ENCODE measurements at regions not wholly inside any gene's neighbourhood (a gene's known extent, or its start where the extent isn't known, plus 50 kb on each side); places are given as distances from the start of the nearest gene placed in this dataset.
"Not testable (repeated sequence)": the region's sequence is repeated elsewhere in the genome, so short reads cannot be mapped to it uniquely, and the experiment has no call there.

DNA sequence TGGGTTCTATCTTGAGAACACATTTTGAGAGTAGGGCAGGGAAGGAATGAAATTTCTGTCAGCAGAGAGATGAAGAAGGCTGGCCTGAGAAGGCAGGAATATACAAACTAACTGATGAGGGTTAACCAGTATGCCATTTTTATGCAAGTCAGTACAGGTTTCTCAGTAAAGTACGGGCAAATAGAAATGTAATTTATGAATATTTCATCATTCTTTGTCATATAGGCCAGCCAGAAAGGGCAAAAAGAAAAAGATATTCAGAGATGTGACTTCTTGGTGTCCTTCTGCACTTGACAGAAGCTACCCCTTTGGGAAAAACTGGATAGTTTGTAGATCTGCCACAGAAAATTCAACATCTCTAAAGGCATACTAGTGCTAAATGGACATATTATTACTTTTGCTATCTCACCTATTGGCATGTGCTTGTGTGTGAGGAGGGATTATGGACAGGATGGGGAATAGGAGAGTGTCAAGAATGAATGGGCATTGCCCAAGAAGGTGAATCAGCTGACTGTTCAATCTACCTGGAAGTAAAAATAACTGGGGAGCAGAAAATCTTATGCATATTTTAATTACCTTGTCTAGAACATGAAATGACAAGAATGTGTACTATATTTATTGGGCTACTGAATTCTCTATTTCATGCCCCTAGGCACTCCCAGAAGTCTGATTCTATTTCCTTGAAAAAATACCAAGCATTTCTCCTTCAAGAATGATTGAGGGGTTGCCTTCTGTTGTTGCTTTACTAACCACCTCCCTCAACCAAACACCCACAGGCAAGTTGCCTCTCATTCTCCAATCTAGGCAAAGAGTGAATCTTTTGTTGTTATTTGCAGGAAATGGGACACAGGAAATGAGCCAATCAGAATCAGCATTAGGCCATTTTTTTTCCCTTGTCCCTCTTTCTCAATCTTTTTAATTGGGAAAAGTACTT is 175.1 kb upstream of the SLC38A2 start:
- Mint-ChIP-seq H3K27me3 (no peaks in the 10 kb centered on the region), H3K9me3 (peaks cover 0 to 6% (median 3%) of the 10 kb centered on the region in 5 donors), H3K4me3 (no peak overlapping the region), H3K36me3 (peaks cover 0 to 11% (median 2%) of the 10 kb centered on the region in 3 donors), H3K27ac (peak overlapping the region in 4 of 8 donors; percentile 9 to 48 (median 31)), H3K4me1 (peaks cover 34 to 49% (median 45%) of the 10 kb centered on the region in 3 donors)
- no peaks in the 10 kb centered on the region for H3K27me3 ChIP-seq (ENCODE audit: insufficient read depth, low read length, poor library complexity, severe bottlenecking)
- H3K27ac ChIP-seq (ENCODE audit: low read depth, low read length) = no peak overlapping the region
- H3K4me3 ChIP-seq (ENCODE audit: low read length) = no peak overlapping the region
- H3K9me3 ChIP-seq (ENCODE audit: low read length) = no peaks in the 10 kb centered on the region
- DNase-seq = no peak
- no peaks in the 10 kb centered on the region for H3K36me3 ChIP-seq (ENCODE audit: insufficient read depth, low read length)
- peaks cover 17% of the 10 kb centered on the region for H3K4me1 ChIP-seq (ENCODE audit: insufficient read depth, low read length)
- CTCF ChIA-PET = interaction anchor here (1.1 to 2.2 kb wide), 2 partner anchors 21 to 38 kb away, joined by 3 to 8 read pairs; no protein-coding TSS in a partner anchor
- POLR2A ChIA-PET = no interaction called here

DNA sequence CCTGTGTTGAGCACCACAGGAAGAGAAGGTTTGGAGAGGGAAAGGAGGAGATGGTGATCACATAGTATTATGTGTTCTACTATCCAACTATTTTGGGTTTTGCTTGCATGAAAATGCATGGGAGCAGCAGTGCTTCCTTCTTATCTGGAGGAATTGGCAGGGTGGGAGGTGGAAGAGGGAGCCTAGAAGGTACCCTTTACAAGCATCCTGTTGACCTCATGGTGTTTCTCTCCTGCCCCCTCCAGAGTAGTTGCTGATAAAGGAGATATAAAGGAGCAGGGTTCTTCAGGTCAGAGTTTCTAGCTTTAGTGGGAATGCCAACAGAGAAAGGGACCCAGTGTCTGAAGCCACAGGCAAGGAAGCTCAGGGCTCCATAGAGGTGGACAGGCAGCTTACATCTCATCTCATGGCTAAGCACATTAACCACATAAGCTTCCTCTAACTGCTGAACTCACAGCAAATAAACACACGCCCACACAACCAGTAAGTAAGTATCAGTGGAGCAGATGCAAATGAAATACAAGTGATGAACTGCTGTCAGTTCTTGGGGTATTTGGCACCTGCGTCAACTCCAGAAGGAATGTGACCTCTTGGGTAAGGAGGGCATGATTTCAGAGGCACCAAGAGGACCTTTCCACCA is 174.2 kb upstream of the SLC38A2 start:
- peaks cover 17% of the 10 kb centered on the region for H3K4me1 ChIP-seq (ENCODE audit: insufficient read depth, low read length)
- peak overlapping the region in 6 of 8 donors; percentile 28 to 79 (median 60) for H3K27ac Mint-ChIP-seq
- DNase-seq = no peak
- H3K27me3 ChIP-seq (ENCODE audit: insufficient read depth, low read length, poor library complexity, severe bottlenecking) = no peaks in the 10 kb centered on the region
- ChIA-PET POLR2A (no interaction called here), CTCF (interaction anchor here (1.1 to 2.2 kb wide), 2 partner anchors 20 to 39 kb away, joined by 3 to 8 read pairs; no protein-coding TSS in a partner anchor)
- peaks cover 0 to 6% (median 3%) of the 10 kb centered on the region in 5 donors for H3K9me3 Mint-ChIP-seq
- H3K36me3 Mint-ChIP-seq = peaks cover 0 to 11% (median 2%) of the 10 kb centered on the region in 3 donors
- H3K4me1 Mint-ChIP-seq = peaks cover 35 to 50% (median 45%) of the 10 kb centered on the region in 3 donors
- no peaks in the 10 kb centered on the region for H3K27me3 Mint-ChIP-seq
- H3K36me3 ChIP-seq (ENCODE audit: insufficient read depth, low read length) = no peaks in the 10 kb centered on the region
- H3K9me3 ChIP-seq (ENCODE audit: low read length) = no peaks in the 10 kb centered on the region
- H3K4me3 Mint-ChIP-seq = peak overlapping the region in 4 of 7 donors; percentile 7 to 66 (median 24)
- H3K27ac ChIP-seq (ENCODE audit: low read depth, low read length) = no peak overlapping the region
- no peak overlapping the region for H3K4me3 ChIP-seq (ENCODE audit: low read length)

DNA sequence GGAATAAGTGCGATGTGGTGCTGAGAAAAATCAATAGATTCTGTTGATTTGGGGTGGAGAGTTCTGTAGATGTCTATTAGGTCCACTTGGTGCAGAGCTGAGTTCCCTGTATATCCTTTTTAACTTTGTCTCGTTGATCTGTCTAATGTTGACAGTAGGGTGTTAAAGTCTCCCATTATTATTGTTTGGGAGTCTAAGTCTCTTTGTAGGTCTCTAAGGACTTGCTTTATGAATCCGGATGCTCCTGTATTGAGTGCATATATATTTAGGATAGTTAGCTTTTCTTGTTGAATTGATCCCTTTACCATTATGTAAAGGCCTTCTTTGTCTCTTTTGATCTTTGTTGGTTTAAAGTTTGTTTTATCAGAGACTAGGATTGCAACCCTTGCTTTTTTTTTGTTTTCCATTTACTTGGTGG is 170.8 kb upstream of the SLC38A2 start:
- Mint-ChIP-seq H3K36me3 (peaks cover 0 to 20% (median 0%) of the 10 kb centered on the region in 3 donors), H3K9me3 (peaks cover 0 to 13% (median 3%) of the 10 kb centered on the region in 5 donors), H3K4me1 (peaks cover 28 to 32% (median 31%) of the 10 kb centered on the region in 3 donors), H3K27ac (peak overlapping the region in 1 of 8 donors; percentile 3)
- H3K9me3 ChIP-seq (ENCODE audit: low read length); H3K4me3 Mint-ChIP-seq; H3K27me3 Mint-ChIP-seq; CTCF ChIA-PET; H3K27ac ChIP-seq (ENCODE audit: low read depth, low read length); H3K4me3 ChIP-seq (ENCODE audit: low read length); POLR2A ChIA-PET; H3K27me3 ChIP-seq (ENCODE audit: insufficient read depth, low read length, poor library complexity, severe bottlenecking); DNase-seq; H3K36me3 ChIP-seq (ENCODE audit: insufficient read depth, low read length): not testable (repeated sequence)
- peaks cover 17% of the 10 kb centered on the region for H3K4me1 ChIP-seq (ENCODE audit: insufficient read depth, low read length)

GRCh38 chr12:46538976-46539375 is 166.4 kb upstream of the SLC38A2 start:
- H3K9me3 ChIP-seq (ENCODE audit: low read length) = no peaks in the 10 kb centered on the region
- CTCF ChIA-PET = no interaction called here
- no peaks in the 10 kb centered on the region for H3K27me3 ChIP-seq (ENCODE audit: insufficient read depth, low read length, poor library complexity, severe bottlenecking)
- POLR2A ChIA-PET = no interaction called here
- peaks cover 0 to 17% (median 0%) of the 10 kb centered on the region in 3 donors for H3K36me3 Mint-ChIP-seq
- peaks cover 0 to 9% (median 0%) of the 10 kb centered on the region in 5 donors for H3K9me3 Mint-ChIP-seq
- H3K4me1 Mint-ChIP-seq = peaks cover 4 to 11% (median 8%) of the 10 kb centered on the region in 3 donors
- peaks cover 0 to under 1% of the 10 kb centered on the region in 2 donors for H3K27me3 Mint-ChIP-seq
- H3K4me3 ChIP-seq (ENCODE audit: low read length) = no peak overlapping the region
- peak overlapping the region in 2 of 8 donors; percentile 17 to 40 for H3K27ac Mint-ChIP-seq
- no peaks in the 10 kb centered on the region for H3K36me3 ChIP-seq (ENCODE audit: insufficient read depth, low read length)
- H3K4me1 ChIP-seq (ENCODE audit: insufficient read depth, low read length) = no peaks in the 10 kb centered on the region
- H3K27ac ChIP-seq (ENCODE audit: low read depth, low read length) = no peak overlapping the region
- DNase-seq = no peak
- H3K4me3 Mint-ChIP-seq = no peak overlapping the region

GRCh38 chr12:46537387-46537955 is 164.9 kb upstream of the SLC38A2 start:
- POLR2A ChIA-PET = no interaction called here
- DNase-seq = no peak

DNA sequence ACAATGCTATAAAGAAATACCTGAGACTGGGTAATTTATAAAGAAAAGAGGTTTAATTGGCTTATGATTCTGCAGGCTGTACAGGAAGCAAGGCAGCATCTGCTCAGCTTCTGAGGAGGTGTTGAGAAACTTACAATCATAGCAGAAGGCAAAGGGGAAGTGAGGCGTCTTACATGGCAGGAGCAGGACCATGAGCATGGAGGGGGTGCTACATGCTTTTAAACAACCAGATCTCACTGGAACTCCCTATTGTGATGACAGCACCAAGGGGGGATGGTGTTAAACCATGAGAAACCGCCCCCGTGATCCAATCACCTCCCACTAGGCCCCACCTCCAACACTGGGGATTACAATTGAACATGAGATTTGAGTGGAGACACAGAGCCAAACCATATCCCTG is 163.7 kb upstream of the SLC38A2 start:
- CTCF ChIA-PET; H3K27ac Mint-ChIP-seq; H3K9me3 ChIP-seq (ENCODE audit: low read length); H3K27me3 ChIP-seq (ENCODE audit: insufficient read depth, low read length, poor library complexity, severe bottlenecking); H3K4me3 Mint-ChIP-seq; H3K4me1 Mint-ChIP-seq; DNase-seq; H3K4me1 ChIP-seq (ENCODE audit: insufficient read depth, low read length); H3K9me3 Mint-ChIP-seq; POLR2A ChIA-PET; H3K36me3 ChIP-seq (ENCODE audit: insufficient read depth, low read length); H3K4me3 ChIP-seq (ENCODE audit: low read length); H3K27me3 Mint-ChIP-seq; H3K27ac ChIP-seq (ENCODE audit: low read depth, low read length): not testable (repeated sequence)
- peaks cover 0 to 11% (median 2%) of the 10 kb centered on the region in 3 donors for H3K36me3 Mint-ChIP-seq

More at GRCh38 chr12:46537387-46537955, 164.9 kb upstream of the SLC38A2 start:
- H3K36me3 Mint-ChIP-seq = peaks cover 0 to 12% (median 0%) of the 10 kb centered on the region in 3 donors
- peaks cover 0 to 2% of the 10 kb centered on the region in 2 donors for H3K27me3 Mint-ChIP-seq
- Histone ChIP-seq H3K9me3 (ENCODE audit: low read length) (no peaks in the 10 kb centered on the region), H3K27ac (ENCODE audit: low read depth, low read length) (no peak overlapping the region), H3K36me3 (ENCODE audit: insufficient read depth, low read length) (no peaks in the 10 kb centered on the region), H3K4me1 (ENCODE audit: insufficient read depth, low read length) (no peaks in the 10 kb centered on the region), H3K4me3 (ENCODE audit: low read length) (no peak overlapping the region), H3K27me3 (ENCODE audit: insufficient read depth, low read length, poor library complexity, severe bottlenecking) (no peaks in the 10 kb centered on the region)
- peaks cover 0 to 4% (median 2%) of the 10 kb centered on the region in 3 donors for H3K4me1 Mint-ChIP-seq
- CTCF ChIA-PET = no interaction called here
- no peak overlapping the region for H3K4me3 Mint-ChIP-seq
- peaks cover 0 to 6% (median 0%) of the 10 kb centered on the region in 5 donors for H3K9me3 Mint-ChIP-seq
- H3K27ac Mint-ChIP-seq = no peak overlapping the region

GRCh38 chr12:46535907-46536306 is 163.3 kb upstream of the SLC38A2 start:
- peaks cover 0 to 2% of the 10 kb centered on the region in 2 donors for H3K27me3 Mint-ChIP-seq
- peaks cover 0 to 8% (median 2%) of the 10 kb centered on the region in 3 donors for H3K36me3 Mint-ChIP-seq
- H3K27ac ChIP-seq (ENCODE audit: low read depth, low read length) = no peak overlapping the region
- POLR2A ChIA-PET = no interaction called here
- H3K4me1 ChIP-seq (ENCODE audit: insufficient read depth, low read length) = no peaks in the 10 kb centered on the region
- peak overlapping the region in 1 of 7 donors; percentile 26 for H3K4me3 Mint-ChIP-seq
- H3K27me3 ChIP-seq (ENCODE audit: insufficient read depth, low read length, poor library complexity, severe bottlenecking) = no peaks in the 10 kb centered on the region
- no peak overlapping the region for H3K4me3 ChIP-seq (ENCODE audit: low read length)
- CTCF ChIA-PET = no interaction called here
- DNase-seq = no peak
- H3K36me3 ChIP-seq (ENCODE audit: insufficient read depth, low read length) = no peaks in the 10 kb centered on the region
- peaks cover 0 to 8% (median 0%) of the 10 kb centered on the region in 5 donors for H3K9me3 Mint-ChIP-seq
- peaks cover 0 to 4% (median 2%) of the 10 kb centered on the region in 3 donors for H3K4me1 Mint-ChIP-seq
- peak overlapping the region in 1 of 8 donors; percentile 43 for H3K27ac Mint-ChIP-seq
- H3K9me3 ChIP-seq (ENCODE audit: low read length) = no peaks in the 10 kb centered on the region

Data from CD8-positive, alpha-beta memory T cell (primary cell).